Activated CD8-positive, alpha-beta memory T cell treated with anti-CD3 and anti-CD28 coated beads, Interleukin-2, amount 50 U/mL, for 48 hours (primary cell): ENCODE measurements at regions not wholly inside any gene's neighbourhood (a gene's known extent, or its start where the extent isn't known, plus 50 kb on each side); places are given as distances from the start of the nearest gene placed in this dataset.

Experiments
- DNase-seq: peaks from one replicate; pipeline ENCODE4 v3.0.0-alpha.2; 2020

GRCh38 chr14:42145766-42146165 is 539.1 kb downstream of the LRFN5 start:
- DNase-seq: no peak

GRCh38 chr14:42143114-42143513 is 536.4 kb downstream of the LRFN5 start:
- DNase-seq: no peak

DNA sequence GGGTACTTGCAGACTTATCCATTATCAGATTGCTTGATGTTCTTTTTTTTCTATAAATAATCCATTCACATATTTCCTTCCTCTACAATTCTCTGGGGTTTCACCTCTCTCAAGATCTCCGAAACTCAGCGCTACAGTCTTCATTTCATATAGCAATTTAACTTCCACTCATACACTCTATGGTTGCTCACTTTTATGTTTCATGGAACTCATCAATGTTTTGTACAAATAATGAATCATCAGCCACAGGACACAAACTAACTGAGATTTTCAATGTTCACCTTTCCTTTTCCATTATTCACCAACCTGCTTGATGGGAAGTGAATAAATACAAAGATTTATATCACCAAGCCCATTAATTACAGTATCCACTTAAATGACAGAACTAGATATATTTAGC is 534.7 kb downstream of the LRFN5 start:
- DNase-seq: no peak

DNA sequence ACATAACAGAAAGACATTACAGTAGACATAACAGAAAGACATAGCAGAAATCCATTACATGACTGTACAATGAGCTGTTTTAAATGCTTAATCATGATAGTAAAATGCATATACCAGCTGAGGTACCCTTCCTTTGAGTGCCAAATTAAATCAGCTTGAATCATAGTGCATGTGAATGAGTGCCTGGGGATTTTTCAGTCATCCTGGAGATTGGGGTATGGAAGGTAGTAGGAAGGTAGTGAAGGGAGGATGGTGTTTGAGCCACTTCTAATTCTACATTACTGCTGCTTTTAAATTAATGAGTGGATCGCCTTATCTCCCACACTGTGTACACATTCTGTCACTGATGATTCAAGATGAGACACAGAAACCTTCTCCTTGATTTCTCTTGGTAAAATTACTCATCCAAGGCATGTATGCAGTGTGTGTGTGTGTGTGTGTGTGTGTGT is 534.2 kb downstream of the LRFN5 start:
- DNase-seq: no peak

DNA sequence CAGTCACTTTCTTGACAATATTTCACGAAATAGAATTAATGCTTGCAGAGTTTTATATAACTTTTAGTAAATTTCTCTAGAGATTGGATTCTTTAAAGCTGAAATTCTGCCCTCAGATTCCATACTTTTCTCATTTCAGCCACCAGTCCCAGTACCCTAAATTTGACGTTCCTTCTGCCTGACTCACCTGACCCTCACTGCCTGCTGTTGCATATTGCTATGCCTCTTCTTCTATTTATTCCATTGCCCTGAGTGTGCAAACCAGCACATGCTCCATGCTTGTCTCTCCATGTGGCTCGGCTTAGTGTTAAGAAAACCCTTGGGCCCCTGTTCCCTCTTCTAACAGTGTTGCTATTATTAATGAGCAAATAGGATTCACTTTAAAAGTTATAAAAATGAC is 533.3 kb downstream of the LRFN5 start:
- DNase-seq: no peak

- no peak for DNase-seq
These were observed 531.7 kb downstream of the LRFN5 start for GRCh38 chr14:42138406-42138805.

GRCh38 chr14:42130815-42131214 is 524.1 kb downstream of the LRFN5 start:
- DNase-seq: no peak

DNA sequence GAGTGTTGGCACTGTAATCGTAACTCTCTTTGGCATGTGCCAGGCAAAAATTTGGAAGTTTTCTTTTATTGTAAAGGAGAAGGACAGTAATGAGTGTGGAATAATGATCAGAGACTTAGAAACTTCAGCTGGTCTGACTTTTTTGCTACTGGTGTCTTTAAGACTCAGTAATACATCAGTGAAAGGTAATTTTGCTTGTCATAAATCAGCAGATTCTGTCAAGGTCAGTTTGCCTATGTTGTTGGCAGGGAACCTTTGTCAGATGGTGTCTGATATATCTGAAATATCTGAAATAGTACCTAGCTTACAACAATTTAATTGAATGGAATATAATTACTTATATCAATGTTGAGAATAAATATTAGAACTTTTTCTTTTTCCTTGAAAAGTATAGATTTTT is 516.9 kb downstream of the LRFN5 start:
- DNase-seq: no peak

DNA sequence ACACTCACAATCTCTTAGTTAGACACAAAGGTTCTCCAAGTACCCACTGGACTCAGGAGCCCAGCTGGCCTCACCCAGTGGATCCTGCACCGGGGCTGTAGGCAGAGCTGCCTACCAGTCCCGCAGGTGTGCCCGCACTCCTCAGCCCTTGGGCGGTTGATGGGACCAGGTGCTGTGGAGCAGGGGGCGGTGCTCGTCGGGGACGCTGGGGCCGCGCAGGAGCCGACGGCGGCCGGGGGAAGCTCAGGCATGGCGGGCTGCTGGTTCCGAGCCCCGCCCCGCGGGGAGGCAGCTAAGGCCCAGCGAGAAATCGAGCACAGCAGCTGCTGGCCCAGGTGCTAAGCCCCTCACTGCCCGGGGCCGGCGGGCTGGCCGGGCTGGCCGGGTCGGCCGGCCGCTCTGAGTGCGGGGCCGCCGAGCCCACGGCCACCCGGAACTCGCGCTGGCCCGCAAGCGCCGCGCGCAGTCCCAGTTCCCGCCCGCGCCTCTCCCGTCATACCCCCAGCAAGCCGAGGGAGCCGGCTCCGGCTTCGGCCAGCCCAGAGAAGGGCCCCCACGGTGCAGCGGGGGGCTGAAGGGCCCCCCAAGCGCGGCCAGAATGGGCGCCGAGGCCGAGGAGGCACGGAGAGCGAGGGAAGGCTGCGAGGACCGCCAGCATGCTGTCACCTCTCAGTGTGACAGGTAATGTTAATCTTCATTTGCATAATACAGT is 506.8 kb downstream of the LRFN5 start:
- no peak for DNase-seq

DNA sequence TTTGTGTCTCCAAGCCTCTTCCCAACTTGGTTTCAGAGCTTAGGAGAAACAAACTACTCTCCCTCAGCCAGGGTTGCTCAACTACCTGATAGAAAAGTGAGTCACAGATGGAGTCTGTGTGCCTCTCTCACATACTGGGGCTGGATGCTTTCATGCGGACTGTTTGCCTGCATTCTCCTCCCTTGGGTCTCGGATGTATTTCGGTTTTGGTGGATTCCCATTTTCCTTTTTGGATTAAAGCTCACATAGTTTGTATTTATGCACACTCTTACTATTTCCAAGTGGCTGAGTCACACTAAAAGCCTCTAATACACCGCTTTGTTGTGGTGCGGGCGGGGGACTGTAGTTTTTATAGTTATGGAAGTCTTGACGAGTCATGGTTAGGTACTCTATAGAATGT is 505.4 kb downstream of the LRFN5 start:
- no peak for DNase-seq

GRCh38 chr14:42111355-42111754 is 504.7 kb downstream of the LRFN5 start:
- DNase-seq: no peak

DNA sequence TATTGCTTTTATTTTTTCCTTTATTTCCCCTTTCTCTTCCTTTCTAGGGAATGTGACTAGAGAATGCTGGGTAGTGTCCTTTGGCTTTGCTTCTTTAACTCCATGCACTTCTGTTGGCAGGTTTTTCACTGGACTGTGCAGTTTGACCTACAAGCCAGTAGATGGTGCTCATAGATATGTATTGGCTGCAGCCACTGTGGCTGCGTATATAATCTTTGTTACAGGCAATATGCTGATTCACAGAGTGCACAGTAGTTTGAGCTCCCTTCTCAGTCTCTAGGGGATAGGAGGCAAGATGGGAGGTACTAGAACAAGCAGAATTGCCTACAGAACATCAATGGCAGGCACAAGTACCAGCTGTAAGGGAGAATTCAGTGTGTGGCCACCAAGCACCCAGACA is 503.5 kb downstream of the LRFN5 start:
- DNase-seq: no peak

DNA sequence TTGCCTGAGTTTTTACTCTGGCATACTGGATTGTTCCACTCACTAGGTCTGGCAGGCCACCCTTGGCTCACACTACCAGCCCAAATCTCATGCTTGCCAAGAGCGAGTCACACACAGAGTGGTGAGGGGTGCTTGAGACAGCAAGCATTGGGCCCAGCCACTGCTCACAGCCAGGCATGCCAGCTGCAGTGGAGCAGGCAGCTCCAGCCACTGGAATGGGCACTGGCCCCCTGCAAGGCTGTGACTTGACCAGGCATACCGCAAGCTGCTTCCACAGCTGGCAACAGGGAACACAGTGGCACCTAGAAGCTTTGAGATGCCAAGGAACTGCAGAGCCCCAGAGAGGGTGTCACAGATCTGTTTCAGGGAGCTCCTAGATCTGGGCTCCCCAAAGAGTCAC is 488.5 kb downstream of the LRFN5 start:
- DNase-seq: no peak

- DNase-seq: no peak
These were observed 483.4 kb downstream of the LRFN5 start for GRCh38 chr14:42090122-42090521.

GRCh38 chr14:42079911-42080310 is 473.2 kb downstream of the LRFN5 start:
- no peak for DNase-seq

GRCh38 chr14:42078345-42078744 is 471.7 kb downstream of the LRFN5 start:
- no peak for DNase-seq

GRCh38 chr14:42070031-42070430 is 463.4 kb downstream of the LRFN5 start:
- no peak for DNase-seq

DNA sequence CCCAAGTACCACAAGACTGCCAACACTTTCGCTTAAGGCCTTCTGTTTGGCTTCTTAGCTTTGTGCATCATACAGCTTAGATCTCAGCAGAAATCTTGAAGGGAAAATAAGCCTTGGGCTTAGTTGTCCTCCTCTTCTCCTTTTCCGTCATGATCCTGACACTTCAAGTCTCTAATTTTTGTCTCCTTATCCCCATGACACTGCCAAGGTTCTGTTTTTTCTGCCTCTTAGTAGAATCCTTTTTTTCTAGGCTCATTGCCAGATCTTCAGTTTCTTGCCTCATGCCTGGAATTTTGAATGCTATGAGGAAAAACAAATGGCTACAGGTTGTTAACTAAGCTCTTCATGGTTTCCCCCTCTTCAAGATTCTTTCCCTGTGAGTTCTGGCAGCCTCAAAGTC is 450.4 kb downstream of the LRFN5 start:
- DNase-seq: no peak

GRCh38 chr14:42047421-42048055 is 440.9 kb downstream of the LRFN5 start:
- DNase-seq: no peak

GRCh38 chr14:42045383-42045782 is 438.7 kb downstream of the LRFN5 start:
- no peak for DNase-seq

GRCh38 chr14:42028607-42029006 is 421.9 kb downstream of the LRFN5 start:
- DNase-seq: no peak

DNA sequence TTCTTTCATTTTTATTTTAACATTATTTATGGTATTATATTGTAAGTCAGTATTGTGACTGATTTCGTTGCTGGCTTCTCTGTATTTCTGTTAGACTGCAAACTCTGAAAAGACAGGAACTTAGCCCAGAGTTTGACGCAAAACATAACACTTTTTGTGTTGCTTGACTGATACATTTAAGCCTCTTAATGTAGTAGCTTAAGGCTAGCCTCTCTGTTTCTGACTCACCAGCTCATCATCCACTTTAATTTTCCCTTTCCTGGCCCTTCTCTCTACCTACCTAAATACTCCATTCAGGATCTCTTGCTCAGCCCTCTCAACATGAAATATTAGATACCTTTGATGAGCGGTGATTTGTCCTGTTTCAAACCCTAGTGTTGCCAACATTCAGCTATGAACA is 420.6 kb downstream of the LRFN5 start:
- DNase-seq: no peak

DNA sequence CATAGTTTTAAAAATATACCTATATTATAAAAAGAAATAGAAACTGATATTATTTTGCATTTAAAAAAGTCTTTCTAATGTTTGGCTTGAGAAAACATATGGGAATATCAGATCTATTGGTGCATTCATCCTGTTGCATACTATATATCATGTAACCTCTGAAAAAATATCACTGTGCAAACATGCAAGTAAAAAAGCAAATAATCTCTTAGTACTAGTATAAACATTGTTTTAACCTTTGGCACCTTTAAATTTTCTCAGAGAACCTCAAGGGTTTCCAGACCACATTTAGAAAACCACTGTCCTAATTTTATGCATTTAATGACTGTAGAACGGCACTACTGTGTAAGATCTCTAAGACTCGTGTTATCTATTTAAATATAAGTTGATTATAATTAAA is 416.8 kb downstream of the LRFN5 start:
- DNase-seq: no peak

DNA sequence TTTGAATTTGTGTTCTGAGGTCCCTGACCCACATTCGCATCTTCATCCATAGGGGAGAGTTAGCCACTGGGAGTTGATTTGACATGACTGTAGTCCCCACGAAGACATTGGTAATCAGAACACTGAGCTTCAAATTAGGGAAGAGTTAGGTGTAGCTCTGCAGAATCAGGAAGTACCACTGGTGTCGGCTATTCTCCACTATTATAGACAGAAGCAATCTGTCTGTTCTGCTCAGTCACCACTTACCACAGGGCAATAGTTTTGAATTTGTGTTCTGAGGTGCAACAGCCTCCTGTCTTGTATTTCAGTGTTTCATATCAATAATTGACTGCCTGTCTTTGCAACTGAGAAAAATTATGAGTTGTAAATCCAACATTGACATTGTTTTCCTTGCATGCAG is 407.6 kb downstream of the LRFN5 start:
- DNase-seq: no peak

GRCh38 chr14:42013559-42013958 is 406.9 kb downstream of the LRFN5 start:
- DNase-seq: no peak
